ENCODE measurements at regions not wholly inside any gene's neighbourhood (a gene's known extent, or its start where the extent isn't known, plus 50 kb on each side); places are given as distances from the start of the nearest gene placed in this dataset.
"Not testable (repeated sequence)": the region's sequence is repeated elsewhere in the genome, so short reads cannot be mapped to it uniquely, and the experiment has no call there.

DNA sequence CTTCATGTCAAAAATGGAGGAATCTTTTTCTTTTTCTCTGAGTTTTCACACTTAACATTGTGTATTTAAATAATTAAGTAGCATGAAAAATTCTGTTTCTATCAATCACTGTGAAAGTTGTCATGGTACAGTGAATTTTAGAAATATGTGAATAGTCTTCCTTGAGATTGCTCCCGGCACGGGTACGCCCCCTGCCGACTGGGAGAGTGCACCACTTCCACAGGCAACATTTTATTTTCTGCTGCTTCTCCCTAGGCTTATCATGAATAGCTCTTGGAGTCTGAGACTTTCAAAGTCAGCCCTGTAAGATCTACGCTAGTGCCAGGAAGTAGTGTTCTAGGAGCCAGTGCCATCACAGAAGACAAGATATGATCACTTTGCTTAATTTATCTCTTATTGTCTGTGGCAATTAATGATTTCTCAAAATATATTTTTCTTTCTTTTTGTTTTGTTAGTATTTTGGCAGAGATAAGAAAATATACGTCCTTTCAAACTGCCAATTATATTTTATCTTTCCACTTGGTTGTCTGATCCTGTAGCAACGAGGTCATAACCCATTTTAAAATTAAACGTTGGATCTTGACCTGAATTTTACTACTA lies 763.8 kb upstream of the AADAT start:
- no peaks in the 10 kb centered on the region for H3K36me3 ChIP-seq (ENCODE audit: control insufficient read depth, insufficient read depth, low read length)
- no peaks in the 10 kb centered on the region for H3K4me1 ChIP-seq (ENCODE audit: control insufficient read depth, insufficient read depth, low read length)
- H3K4me3 ChIP-seq (ENCODE audit: low read depth, low read length) = no peak overlapping the region
- no peak overlapping the region for H3K9ac ChIP-seq (ENCODE audit: low read depth, low read length)
- H3K9me3 ChIP-seq (ENCODE audit: control insufficient read depth, insufficient read depth, low read length) = no peaks in the 10 kb centered on the region
- no peaks in the 10 kb centered on the region for H3K27me3 ChIP-seq (ENCODE audit: control insufficient read depth, insufficient read depth, low read length)

DNA sequence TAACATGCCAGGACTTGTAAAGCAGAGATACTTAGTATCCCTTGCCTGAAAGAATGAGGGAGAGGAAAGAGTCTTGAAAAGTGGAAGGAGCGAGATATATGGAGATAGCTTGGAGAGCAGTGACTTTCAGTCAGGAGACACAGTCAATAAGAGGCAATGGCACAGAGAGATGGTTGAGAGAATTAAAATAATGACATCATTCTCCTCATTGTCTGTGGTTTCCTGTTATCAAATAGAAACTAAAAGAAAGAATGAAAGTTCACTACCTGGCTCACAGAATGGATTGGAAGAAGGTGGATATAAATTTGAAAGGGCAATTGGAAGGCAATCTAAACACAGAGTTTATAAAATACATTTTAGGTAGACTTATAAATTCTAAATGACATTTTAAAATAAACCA lies 760.2 kb upstream of the AADAT start:
- no peak overlapping the region for H3K4me3 ChIP-seq (ENCODE audit: low read depth, low read length)
- H3K4me1 ChIP-seq (ENCODE audit: control insufficient read depth, insufficient read depth, low read length) = no peaks in the 10 kb centered on the region
- H3K27me3 ChIP-seq (ENCODE audit: control insufficient read depth, insufficient read depth, low read length) = no peaks in the 10 kb centered on the region
- H3K9ac ChIP-seq (ENCODE audit: low read depth, low read length) = no peak overlapping the region
- no peaks in the 10 kb centered on the region for H3K9me3 ChIP-seq (ENCODE audit: control insufficient read depth, insufficient read depth, low read length)
- no peaks in the 10 kb centered on the region for H3K36me3 ChIP-seq (ENCODE audit: control insufficient read depth, insufficient read depth, low read length)

DNA sequence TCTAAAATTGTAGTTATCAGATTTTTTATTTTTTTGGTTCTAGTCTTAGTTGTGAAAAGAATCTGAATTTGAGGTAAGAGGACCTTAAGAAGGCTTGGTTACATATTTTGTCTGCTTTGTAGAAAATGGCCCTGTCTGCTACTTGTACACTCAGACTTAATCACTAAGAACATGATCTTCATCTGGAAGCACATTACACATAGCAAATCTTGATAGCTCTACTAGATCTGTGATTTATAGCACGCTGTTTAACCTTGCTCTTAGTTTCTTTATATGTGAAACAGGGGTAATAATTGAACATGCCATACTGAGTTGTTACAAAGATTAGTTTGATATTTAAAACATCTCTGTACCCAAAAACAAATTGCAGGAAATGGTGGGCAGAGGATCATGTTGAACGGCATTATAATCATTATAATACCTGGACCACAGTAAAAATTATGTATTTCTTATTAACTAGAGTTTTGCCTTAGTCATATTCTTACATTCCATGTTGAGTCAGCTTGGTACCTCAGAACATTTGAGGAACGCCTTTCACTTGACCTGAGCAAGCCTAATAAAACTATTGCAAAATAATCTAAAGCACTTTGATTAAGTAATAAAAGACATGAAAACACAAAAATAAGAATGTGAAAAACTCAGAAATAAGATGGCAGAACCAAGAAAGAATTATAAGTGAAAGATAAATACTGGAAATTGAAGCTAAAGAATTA lies 738.0 kb upstream of the AADAT start:
- H3K9me3 ChIP-seq (ENCODE audit: control insufficient read depth, insufficient read depth, low read length) = no peaks in the 10 kb centered on the region
- H3K36me3 ChIP-seq (ENCODE audit: control insufficient read depth, insufficient read depth, low read length) = no peaks in the 10 kb centered on the region
- no peak overlapping the region for H3K9ac ChIP-seq (ENCODE audit: low read depth, low read length)
- no peaks in the 10 kb centered on the region for H3K4me1 ChIP-seq (ENCODE audit: control insufficient read depth, insufficient read depth, low read length)
- H3K27me3 ChIP-seq (ENCODE audit: control insufficient read depth, insufficient read depth, low read length) = no peaks in the 10 kb centered on the region
- no peak overlapping the region for H3K4me3 ChIP-seq (ENCODE audit: low read depth, low read length)

DNA sequence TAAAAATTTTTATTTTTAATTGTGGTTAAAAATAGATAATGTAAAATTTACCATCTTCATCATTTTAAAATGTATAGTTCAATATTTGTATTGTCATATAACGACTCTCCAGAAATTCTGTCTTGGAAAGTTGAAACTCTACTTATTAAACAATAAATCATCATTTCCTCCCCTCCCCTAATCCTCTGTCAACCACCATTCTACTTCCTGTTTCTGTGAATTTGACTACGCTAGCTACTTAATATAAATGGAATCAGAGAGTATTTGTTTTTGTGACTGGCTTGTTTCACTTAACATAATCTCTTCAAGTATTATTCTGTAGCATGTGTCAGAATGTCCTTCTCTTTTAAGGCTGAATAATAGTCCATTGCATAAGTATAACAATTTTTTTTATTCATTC lies 729.0 kb upstream of the AADAT start:
- Histone ChIP-seq H3K4me3 (ENCODE audit: low read depth, low read length) (no peak overlapping the region), H3K9me3 (ENCODE audit: control insufficient read depth, insufficient read depth, low read length) (peaks cover 6% of the 10 kb centered on the region), H3K9ac (ENCODE audit: low read depth, low read length) (no peak overlapping the region), H3K4me1 (ENCODE audit: control insufficient read depth, insufficient read depth, low read length) (no peaks in the 10 kb centered on the region), H3K27me3 (ENCODE audit: control insufficient read depth, insufficient read depth, low read length) (no peaks in the 10 kb centered on the region), H3K36me3 (ENCODE audit: control insufficient read depth, insufficient read depth, low read length) (no peaks in the 10 kb centered on the region)

DNA sequence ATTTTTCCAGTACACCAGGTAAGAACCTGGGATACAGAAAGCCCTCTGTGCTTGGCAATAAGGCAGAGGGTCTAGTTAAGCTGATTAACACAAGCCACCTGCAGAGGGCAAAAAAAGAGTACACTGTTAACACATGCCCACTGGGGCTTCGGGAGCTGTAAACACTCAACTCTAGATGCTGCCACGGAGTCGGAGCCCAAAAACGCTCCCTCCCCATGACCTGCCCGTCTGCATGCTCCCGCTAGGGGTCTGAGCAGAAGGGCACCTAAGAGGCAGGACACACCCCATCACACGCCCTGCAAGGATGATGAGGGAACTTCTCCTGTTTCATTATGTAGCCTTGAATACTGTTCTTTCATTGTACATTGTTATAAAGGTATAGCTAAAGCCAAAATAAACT lies 715.6 kb upstream of the AADAT start:
- Histone ChIP-seq H3K27me3 (ENCODE audit: control insufficient read depth, insufficient read depth, low read length) (no peaks in the 10 kb centered on the region), H3K4me3 (ENCODE audit: low read depth, low read length) (no peak overlapping the region), H3K4me1 (ENCODE audit: control insufficient read depth, insufficient read depth, low read length) (no peaks in the 10 kb centered on the region), H3K9ac (ENCODE audit: low read depth, low read length) (no peak overlapping the region), H3K36me3 (ENCODE audit: control insufficient read depth, insufficient read depth, low read length) (no peaks in the 10 kb centered on the region), H3K9me3 (ENCODE audit: control insufficient read depth, insufficient read depth, low read length) (no peaks in the 10 kb centered on the region)

DNA sequence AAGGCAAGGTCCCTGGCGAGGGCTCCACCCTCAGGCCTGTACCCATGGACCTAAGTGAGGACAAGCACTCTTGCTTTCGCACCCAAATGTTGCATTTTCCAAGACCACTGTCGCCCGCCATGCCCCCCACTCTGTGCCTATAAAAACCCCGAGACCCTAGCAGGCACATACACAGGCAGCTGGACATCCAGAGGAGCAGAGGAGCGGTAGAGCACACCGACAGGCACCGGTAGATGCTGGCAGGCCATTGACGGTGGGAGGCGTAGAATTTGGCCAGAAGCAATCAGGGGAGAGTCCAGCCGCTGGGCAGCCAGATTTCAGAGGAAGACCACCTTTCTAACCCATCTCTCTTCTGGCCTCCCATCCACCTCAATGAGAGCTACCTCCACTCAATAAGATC lies 715.2 kb upstream of the AADAT start:
- H3K4me1 ChIP-seq (ENCODE audit: control insufficient read depth, insufficient read depth, low read length) = no peaks in the 10 kb centered on the region
- H3K4me3 ChIP-seq (ENCODE audit: low read depth, low read length) = no peak overlapping the region
- H3K36me3 ChIP-seq (ENCODE audit: control insufficient read depth, insufficient read depth, low read length) = no peaks in the 10 kb centered on the region
- H3K9me3 ChIP-seq (ENCODE audit: control insufficient read depth, insufficient read depth, low read length) = no peaks in the 10 kb centered on the region
- H3K27me3 ChIP-seq (ENCODE audit: control insufficient read depth, insufficient read depth, low read length) = no peaks in the 10 kb centered on the region
- no peak overlapping the region for H3K9ac ChIP-seq (ENCODE audit: low read depth, low read length)

DNA sequence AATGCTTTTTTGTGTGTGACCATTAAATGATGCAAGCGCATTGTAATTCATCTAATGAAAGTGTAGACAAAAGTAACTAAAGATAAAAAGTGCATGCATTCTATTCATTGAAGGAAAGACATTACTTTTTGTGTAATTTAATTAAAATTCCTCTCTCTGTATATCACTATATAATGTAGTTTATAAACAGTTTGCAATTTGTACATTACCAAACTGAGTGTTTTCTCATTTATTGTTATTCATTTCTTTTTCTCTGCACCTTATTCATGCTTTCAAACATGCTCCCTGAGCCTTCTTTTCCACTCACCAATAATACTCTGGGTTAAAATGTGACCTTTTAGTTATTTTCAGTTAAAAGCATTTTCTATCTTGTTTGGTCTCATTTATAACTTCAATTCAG lies 713.7 kb upstream of the AADAT start:
- Histone ChIP-seq H3K4me3 (ENCODE audit: low read depth, low read length) (no peak overlapping the region), H3K9ac (ENCODE audit: low read depth, low read length) (no peak overlapping the region), H3K27me3 (ENCODE audit: control insufficient read depth, insufficient read depth, low read length) (no peaks in the 10 kb centered on the region), H3K4me1 (ENCODE audit: control insufficient read depth, insufficient read depth, low read length) (no peaks in the 10 kb centered on the region), H3K9me3 (ENCODE audit: control insufficient read depth, insufficient read depth, low read length) (no peaks in the 10 kb centered on the region), H3K36me3 (ENCODE audit: control insufficient read depth, insufficient read depth, low read length) (no peaks in the 10 kb centered on the region)

DNA sequence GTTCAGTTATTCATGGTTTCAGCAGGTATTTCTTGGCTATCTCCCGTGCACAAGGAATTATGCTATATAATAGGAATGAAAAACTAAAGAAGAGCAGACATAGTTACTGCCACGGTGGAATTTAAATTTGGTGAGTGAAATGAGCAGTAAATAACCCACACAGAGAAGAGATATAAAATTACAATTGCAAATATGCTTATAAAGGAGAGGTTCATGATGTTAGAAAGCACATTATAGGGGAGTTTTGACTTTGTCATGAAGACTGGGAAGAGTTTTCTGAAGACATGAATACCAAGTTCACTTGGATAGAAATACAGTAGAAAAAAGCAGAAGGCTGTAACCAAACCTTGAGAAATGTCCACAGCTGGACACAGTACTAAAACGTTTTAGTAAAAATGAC lies 712.0 kb upstream of the AADAT start:
- H3K4me3 ChIP-seq (ENCODE audit: low read depth, low read length) = no peak overlapping the region
- no peaks in the 10 kb centered on the region for H3K36me3 ChIP-seq (ENCODE audit: control insufficient read depth, insufficient read depth, low read length)
- H3K9me3 ChIP-seq (ENCODE audit: control insufficient read depth, insufficient read depth, low read length) = no peaks in the 10 kb centered on the region
- H3K27me3 ChIP-seq (ENCODE audit: control insufficient read depth, insufficient read depth, low read length) = no peaks in the 10 kb centered on the region
- no peaks in the 10 kb centered on the region for H3K4me1 ChIP-seq (ENCODE audit: control insufficient read depth, insufficient read depth, low read length)
- H3K9ac ChIP-seq (ENCODE audit: low read depth, low read length) = no peak overlapping the region

DNA sequence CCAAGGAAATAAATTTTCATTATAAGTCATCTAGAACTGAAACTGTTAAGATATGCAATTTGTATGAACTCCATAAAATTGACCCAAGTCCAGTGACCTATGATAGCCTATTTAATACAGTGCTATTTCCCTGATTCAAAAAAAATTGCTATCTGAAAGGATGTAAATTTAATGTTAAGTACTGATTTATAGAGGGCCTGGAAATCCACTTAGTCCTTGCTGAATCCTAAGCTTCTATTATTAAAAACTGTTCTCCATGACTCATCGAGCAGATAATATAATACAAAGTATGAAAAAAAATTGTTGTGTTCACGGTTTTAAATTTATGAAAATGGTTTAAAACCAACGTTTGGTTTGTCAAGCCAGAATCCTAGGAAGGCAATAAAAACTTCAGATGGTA lies 704.8 kb upstream of the AADAT start:
- Histone ChIP-seq H3K4me1 (ENCODE audit: control insufficient read depth, insufficient read depth, low read length) (no peaks in the 10 kb centered on the region), H3K9me3 (ENCODE audit: control insufficient read depth, insufficient read depth, low read length) (no peaks in the 10 kb centered on the region), H3K27me3 (ENCODE audit: control insufficient read depth, insufficient read depth, low read length) (no peaks in the 10 kb centered on the region), H3K9ac (ENCODE audit: low read depth, low read length) (no peak overlapping the region), H3K36me3 (ENCODE audit: control insufficient read depth, insufficient read depth, low read length) (no peaks in the 10 kb centered on the region), H3K4me3 (ENCODE audit: low read depth, low read length) (no peak overlapping the region)

DNA sequence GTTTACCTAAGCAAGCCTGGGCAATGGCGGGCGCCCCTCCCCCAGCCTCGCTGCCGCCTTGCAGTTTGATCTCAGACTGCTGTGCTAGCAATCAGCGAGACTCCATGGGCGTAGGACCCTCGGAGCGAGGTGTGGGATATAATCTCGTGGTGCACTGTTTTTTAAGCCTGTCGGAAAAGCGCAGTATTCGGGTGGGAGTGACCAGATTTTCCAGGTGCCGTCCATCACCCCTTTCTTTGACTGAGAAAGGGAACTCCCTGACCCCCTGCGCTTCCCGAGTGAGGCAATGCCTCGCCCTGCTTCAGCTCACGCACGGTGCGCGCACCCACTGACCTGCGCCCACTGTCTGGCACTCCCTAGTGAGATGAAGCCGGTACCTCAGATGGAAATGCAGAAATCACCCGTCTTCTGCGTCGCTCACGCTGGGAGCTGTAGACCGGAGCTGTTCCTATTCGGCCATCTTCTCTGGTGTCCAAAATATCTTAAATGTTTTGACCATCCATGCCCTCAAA lies 698.8 kb upstream of the AADAT start:
- not testable (repeated sequence) for H3K9me3 ChIP-seq (ENCODE audit: control insufficient read depth, insufficient read depth, low read length); H3K4me1 ChIP-seq (ENCODE audit: control insufficient read depth, insufficient read depth, low read length); H3K9ac ChIP-seq (ENCODE audit: low read depth, low read length); H3K36me3 ChIP-seq (ENCODE audit: control insufficient read depth, insufficient read depth, low read length); H3K27me3 ChIP-seq (ENCODE audit: control insufficient read depth, insufficient read depth, low read length)
- H3K4me3 ChIP-seq (ENCODE audit: low read depth, low read length) = peak overlapping the region; percentile 50

DNA sequence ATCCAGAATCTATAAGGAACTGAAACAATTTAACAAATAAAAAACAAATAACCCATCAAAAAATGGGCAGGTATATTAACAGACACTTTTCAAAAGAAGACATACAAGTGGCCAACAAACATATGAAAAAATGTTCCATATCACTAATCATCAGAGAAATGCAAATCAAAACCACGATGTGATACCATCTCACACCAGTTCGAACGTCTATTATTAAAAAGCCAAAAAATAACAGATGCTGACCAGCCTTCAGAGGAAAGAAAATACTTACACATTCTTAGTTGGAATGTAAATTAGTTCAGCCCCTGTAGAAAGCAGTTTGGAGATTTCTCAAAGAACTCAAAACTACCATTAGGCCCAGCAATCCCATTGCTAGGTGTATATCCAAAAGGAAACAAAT lies 687.9 kb upstream of the AADAT start:
- no peak overlapping the region for H3K4me3 ChIP-seq (ENCODE audit: low read depth, low read length)
- H3K27me3 ChIP-seq (ENCODE audit: control insufficient read depth, insufficient read depth, low read length) = no peaks in the 10 kb centered on the region
- H3K9me3 ChIP-seq (ENCODE audit: control insufficient read depth, insufficient read depth, low read length) = no peaks in the 10 kb centered on the region
- H3K36me3 ChIP-seq (ENCODE audit: control insufficient read depth, insufficient read depth, low read length) = no peaks in the 10 kb centered on the region
- no peaks in the 10 kb centered on the region for H3K4me1 ChIP-seq (ENCODE audit: control insufficient read depth, insufficient read depth, low read length)
- H3K9ac ChIP-seq (ENCODE audit: low read depth, low read length) = no peak overlapping the region

DNA sequence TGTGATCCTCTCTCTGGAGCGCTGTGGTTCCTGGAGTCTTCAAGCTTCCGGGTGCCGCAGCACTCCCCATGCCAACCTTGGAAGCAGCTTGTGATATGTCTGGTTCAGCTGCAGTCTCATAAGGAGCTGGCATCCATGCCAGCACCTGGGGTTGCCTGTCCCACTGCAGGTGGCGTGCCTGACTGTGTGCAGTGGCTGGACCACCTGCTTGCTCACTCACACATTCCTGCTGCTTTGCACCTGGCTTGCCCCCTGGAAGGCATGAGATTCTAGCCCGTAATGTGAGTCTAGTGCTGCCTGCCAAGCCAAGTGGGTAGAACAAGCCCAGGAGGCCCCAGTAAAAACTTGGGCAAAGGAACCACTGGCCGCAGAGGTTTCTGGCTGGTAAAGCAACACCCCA lies 687.2 kb upstream of the AADAT start:
- Histone ChIP-seq H3K4me1 (ENCODE audit: control insufficient read depth, insufficient read depth, low read length) (no peaks in the 10 kb centered on the region), H3K36me3 (ENCODE audit: control insufficient read depth, insufficient read depth, low read length) (no peaks in the 10 kb centered on the region), H3K4me3 (ENCODE audit: low read depth, low read length) (no peak overlapping the region), H3K27me3 (ENCODE audit: control insufficient read depth, insufficient read depth, low read length) (no peaks in the 10 kb centered on the region), H3K9me3 (ENCODE audit: control insufficient read depth, insufficient read depth, low read length) (no peaks in the 10 kb centered on the region), H3K9ac (ENCODE audit: low read depth, low read length) (no peak overlapping the region)
